Body of pancreas (tissue), 4 donors: ENCODE measurements at regions not wholly inside any gene's neighbourhood (a gene's known extent, or its start where the extent isn't known, plus 50 kb on each side); places are given as distances from the start of the nearest gene placed in this dataset.

Experiments used
- CTCF ChIP-seq, 7 experiments: fragments of 450-650 bp in 4 of 7; fragments of 200-600 bp in 3 of 7; sonication (generic) in 3 of 7; IDR thresholded peaks; one replicate each; pipeline ENCODE4 v1.5.1; 2016 to 2019; ENCODE audit warnings: antibody characterized with exemption in 7 of 7
- POLR2A ChIP-seq, 3 donors: fragments of 450-650 bp; IDR thresholded peaks; one replicate each; pipeline ENCODE4 v1.6.1; 2016; ENCODE audit warnings: antibody characterized with exemption in 3 of 3, mild to moderate bottlenecking in 2 of 3

GRCh38 chr15:35867356-35867755, 321.4 kb upstream of the DPH6 start:
- TF ChIP-seq CTCF (IDR thresholded peaks at IDR 0.05) = no peak
- TF ChIP-seq POLR2A (IDR thresholded peaks at IDR 0.05) = no peak
